C4-2B (cell line): ENCODE measurements at regions not wholly inside any gene's neighbourhood (a gene's known extent, or its start where the extent isn't known, plus 50 kb on each side); places are given as distances from the start of the nearest gene placed in this dataset.

ENCODE experiments used
- H3K27ac ChIP-seq: fragments of 450-650 bp; 2 replicates; pipeline ENCODE4 v1.5.1; 2017
- ZFX ChIP-seq: fragments of 450-650 bp; IDR thresholded peaks from 2 replicates; pipeline ENCODE4 v1.6.1; 2017
- TF ChIP-seq, protein P1 (sequence below): fragments of 450-650 bp; conservative IDR thresholded peaks from 2 replicates; pipeline ENCODE4 v1.5.1; 2017; ENCODE audit warnings: mild to moderate bottlenecking

DNA sequence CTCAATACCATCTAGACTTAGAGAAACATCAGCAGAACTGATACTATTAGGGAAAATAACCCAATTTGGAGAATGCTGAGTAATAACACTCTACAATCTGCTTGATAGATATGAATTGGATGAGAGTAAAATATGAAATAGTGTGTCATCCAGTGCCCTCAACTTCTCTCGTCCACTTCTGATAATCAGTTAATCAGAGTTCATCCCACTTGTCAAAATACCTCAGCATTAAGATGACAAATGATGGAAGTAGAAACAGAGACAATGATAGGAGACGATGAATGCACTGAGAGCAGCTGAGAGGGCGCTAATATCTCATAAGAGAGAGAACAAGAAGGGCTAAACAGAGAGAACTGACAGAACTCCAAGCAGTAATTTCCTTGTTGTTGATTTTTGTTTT, 699.6 kb downstream of the EPHA7 start:
- TF ChIP-seq, protein P1, sequence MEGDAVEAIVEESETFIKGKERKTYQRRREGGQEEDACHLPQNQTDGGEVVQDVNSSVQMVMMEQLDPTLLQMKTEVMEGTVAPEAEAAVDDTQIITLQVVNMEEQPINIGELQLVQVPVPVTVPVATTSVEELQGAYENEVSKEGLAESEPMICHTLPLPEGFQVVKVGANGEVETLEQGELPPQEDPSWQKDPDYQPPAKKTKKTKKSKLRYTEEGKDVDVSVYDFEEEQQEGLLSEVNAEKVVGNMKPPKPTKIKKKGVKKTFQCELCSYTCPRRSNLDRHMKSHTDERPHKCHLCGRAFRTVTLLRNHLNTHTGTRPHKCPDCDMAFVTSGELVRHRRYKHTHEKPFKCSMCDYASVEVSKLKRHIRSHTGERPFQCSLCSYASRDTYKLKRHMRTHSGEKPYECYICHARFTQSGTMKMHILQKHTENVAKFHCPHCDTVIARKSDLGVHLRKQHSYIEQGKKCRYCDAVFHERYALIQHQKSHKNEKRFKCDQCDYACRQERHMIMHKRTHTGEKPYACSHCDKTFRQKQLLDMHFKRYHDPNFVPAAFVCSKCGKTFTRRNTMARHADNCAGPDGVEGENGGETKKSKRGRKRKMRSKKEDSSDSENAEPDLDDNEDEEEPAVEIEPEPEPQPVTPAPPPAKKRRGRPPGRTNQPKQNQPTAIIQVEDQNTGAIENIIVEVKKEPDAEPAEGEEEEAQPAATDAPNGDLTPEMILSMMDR: no peak
- no peak for TF ChIP-seq ZFX
- H3K27ac ChIP-seq: no peak overlapping the region

- no peak overlapping the region for H3K27ac ChIP-seq
- TF ChIP-seq, protein P1: no peak
- no peak for TF ChIP-seq ZFX
Measured at GRCh38 chr6:92716638-92717037, 702.7 kb downstream of the EPHA7 start.

DNA sequence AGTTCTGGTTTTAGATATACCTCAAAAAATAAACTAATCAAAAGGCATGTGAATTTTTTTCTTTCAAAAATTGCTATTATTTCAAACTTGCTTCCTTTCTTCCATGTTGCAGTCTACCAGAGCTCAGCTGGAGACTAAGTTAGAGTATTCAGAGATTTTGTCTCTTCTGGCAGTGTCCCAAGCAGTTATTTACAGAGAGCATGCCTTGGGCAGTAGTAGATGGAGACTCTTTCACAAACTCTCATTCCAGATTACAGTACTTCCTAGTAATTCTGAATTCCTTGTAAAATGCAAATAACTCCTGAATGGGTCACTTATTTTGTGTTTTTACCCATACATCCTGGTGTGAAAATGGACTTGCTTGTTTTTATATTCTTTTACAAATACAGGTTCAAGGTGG, 703.4 kb downstream of the EPHA7 start:
- H3K27ac ChIP-seq: no peak overlapping the region
- TF ChIP-seq, protein P1: no peak
- no peak for TF ChIP-seq ZFX

DNA sequence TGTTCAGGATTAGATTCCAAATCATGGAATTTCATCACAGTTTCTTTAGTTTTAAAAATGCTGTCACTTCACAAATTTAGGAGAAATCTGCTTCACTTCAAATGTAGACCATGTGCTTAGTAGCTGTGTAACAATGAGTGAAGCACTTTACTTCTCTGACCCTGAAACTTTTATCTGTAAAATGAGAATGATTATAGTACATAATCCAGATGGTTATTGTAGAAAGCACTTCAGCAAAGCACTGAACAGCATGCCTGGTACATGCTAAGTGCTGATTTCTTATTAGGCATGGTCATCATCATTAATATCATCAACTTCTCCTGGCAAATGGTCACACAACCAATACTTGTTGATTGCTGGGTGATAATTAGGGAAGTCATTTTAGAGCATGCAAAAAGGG, 705.0 kb downstream of the EPHA7 start:
- TF ChIP-seq ZFX: no peak
- TF ChIP-seq, protein P1: no peak

DNA sequence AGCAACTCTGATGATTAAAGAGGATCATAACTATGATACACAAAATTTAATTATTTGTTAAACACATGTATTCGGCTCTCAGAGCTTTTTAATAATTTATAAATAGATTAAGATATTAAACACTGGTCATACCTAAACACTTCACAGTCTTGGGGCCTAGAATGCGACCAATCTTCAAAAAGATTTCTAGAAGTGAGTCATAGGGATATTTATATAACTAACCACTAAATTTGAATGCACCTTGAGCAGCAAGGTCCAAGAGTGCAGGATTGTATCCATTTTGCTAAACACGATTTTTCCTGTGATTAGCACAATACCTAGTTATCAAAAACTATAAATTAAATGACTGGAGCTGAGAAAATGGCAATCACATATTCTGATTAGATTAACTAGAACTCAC, 709.3 kb downstream of the EPHA7 start:
- H3K27ac ChIP-seq: no peak overlapping the region
- no peak for TF ChIP-seq ZFX
- TF ChIP-seq, protein P1: no peak

More for the DNA sequence above, 705.0 kb downstream of the EPHA7 start:
- H3K27ac ChIP-seq: no peak overlapping the region

DNA sequence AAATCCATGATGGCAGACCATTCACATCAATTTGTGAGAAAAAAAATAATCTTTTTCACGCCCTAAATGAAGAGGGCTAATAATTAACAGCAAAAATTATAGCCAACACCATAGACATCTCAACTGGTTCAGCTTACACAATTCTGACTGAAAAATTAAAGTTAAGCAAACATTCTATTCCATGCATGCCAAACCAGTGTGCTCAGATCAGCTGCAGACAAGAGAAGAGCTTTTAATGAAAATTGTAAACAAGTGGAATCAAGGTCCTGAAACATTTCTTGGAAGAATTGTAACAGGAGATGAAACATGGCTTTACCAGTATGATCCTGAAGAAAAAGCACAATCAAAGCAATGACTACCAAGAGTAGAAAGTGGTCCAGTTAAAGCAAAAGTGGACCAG, 710.4 kb downstream of the EPHA7 start:
- no peak for TF ChIP-seq ZFX
- TF ChIP-seq, protein P1: no peak
- no peak overlapping the region for H3K27ac ChIP-seq

DNA sequence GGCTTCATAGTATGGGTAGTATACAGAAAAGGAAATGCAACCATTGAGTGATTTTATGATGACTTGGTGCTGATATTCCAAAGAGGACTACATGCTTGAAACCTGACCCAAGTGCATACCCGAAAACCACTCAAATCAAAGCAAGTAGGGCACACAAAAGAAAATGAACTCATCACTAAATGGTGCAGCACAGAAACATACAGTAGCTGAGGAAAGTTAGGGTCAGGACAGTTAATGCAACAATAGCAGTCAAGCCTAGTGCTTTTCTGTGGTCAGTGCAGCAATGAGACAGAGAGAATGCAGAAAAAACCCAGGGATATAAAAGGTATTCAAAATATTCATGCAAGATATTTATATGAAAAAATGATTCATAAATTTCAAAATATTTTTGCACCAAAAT, 711.1 kb downstream of the EPHA7 start:
- H3K27ac ChIP-seq: no peak overlapping the region
- no peak for TF ChIP-seq ZFX

DNA sequence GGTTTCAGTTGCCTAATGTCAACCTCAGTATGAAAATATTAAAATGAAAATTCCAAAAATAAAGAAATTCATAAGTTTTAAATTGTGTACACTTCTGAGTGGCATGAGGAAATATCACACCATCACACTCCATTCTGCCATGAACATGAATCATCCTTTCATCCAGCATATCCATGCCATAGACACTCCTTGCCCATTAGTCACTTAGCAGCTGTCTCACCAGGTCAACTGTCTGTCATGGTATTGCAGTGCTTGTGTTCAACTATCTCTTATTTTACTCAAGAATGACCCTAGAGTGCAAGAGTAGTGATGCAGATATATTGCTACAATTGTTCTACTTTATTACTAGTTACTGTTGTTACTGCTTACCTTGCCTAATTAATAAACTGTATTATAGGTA, 712.4 kb downstream of the EPHA7 start:
- TF ChIP-seq ZFX: no peak
- TF ChIP-seq, protein P1: no peak
- no peak overlapping the region for H3K27ac ChIP-seq
